ENCODE measurements at regions not wholly inside any gene's neighbourhood (a gene's known extent, or its start where the extent isn't known, plus 50 kb on each side); places are given as distances from the start of the nearest gene placed in this dataset.

DNA sequence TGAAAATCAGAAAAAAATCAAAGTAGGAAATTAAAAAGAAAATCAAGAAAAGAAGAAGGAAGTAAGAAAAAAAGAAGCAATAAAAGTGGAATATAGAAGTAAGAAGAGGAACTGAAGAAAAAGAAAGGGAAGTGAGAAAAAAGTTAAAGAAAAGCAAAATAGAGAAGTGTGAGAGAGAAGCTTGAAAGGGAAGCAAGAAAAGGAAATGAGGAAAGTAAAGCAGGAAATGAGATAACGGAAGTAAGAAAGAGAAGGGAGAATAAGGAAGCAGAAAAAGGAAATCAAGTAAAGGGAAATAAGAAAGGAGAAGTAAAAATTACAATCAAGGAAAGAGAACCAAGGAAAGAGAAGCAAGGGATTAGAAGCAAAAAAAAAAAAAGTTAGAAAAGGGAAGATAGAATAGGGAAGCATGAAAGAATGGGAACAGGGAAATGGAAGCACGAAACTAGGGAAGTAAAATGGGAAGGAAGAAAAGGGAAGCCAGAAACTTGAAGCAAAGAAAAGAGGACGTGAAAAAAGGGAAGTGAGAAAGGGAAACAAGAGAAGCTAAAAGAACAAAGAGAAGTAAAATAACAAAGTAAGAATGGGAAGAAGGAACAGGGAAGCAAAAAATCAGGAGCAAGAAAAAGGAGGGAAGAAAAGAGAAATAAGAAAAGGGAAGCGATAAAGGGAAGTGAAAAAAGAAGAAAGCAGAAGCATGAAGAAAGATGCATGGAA is 243.3 kb upstream of the NCKAP5 start:
- Mint-ChIP-seq H3K36me3 (ENCODE audit: insufficient read depth, unreplicated experiment) (no peaks in the 10 kb centered on the region), H3K4me1 (ENCODE audit: low read depth, unreplicated experiment) (peaks cover 47% of the 10 kb centered on the region), H3K4me3 (ENCODE audit: low read depth, unreplicated experiment) (no peak overlapping the region), H3K27ac (ENCODE audit: unreplicated experiment) (peak overlapping the region; percentile 10), H3K27me3 (ENCODE audit: unreplicated experiment) (no peaks in the 10 kb centered on the region), H3K9me3 (ENCODE audit: low read depth, unreplicated experiment) (peaks cover 20% of the 10 kb centered on the region)
- BruUV-seq (replicated peaks): no TSS peak
- no peak for DNase-seq
- TF ChIP-seq, protein P1, sequence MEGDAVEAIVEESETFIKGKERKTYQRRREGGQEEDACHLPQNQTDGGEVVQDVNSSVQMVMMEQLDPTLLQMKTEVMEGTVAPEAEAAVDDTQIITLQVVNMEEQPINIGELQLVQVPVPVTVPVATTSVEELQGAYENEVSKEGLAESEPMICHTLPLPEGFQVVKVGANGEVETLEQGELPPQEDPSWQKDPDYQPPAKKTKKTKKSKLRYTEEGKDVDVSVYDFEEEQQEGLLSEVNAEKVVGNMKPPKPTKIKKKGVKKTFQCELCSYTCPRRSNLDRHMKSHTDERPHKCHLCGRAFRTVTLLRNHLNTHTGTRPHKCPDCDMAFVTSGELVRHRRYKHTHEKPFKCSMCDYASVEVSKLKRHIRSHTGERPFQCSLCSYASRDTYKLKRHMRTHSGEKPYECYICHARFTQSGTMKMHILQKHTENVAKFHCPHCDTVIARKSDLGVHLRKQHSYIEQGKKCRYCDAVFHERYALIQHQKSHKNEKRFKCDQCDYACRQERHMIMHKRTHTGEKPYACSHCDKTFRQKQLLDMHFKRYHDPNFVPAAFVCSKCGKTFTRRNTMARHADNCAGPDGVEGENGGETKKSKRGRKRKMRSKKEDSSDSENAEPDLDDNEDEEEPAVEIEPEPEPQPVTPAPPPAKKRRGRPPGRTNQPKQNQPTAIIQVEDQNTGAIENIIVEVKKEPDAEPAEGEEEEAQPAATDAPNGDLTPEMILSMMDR (IDR thresholded peaks at IDR 0.05; ENCODE audit: unreplicated experiment): no peak
- intact Hi-C loops (cut with micrococcal nuclease; ENCODE audit: unreplicated experiment): no loop called here
- CTCF ChIA-PET: no interaction called here

DNA sequence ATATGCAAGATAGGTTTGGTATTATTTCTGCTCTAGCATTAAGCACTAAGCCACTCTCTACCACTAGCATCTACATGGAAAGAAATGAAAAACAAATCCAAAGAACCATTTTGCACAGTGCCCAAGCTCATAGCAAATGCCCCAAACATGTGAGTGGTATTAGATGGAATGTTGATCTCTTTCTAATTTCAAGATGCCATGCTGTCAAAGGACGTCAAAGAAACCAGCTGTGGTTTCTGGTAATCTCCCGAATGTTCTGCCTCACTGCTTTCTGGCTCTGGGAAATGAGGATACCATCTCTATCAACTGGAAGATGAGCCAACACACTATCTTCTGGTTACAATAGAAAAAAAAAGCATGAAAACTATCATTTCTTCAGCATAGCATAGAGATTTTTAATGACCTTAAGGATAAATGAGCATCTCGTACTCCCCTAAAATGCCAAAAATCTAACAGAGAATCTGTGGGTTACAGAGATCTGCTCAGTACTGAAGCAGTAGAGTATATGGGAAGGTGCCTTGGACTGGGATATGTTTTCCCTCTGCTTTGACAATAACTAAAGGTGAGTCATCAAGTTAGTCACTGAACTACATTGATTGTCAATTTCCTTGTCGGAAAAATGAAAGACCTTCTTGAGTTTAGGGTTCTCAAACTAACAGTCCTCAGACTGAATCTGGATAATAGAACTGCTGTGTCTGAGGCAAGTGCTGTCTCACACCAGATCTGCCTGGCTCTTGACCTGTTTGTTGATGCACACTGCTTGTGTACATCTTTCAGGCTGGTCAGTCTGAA is 244.8 kb upstream of the NCKAP5 start:
- no peak for DNase-seq
- TF ChIP-seq, protein P1 (IDR thresholded peaks at IDR 0.05; ENCODE audit: unreplicated experiment): no peak

DNA sequence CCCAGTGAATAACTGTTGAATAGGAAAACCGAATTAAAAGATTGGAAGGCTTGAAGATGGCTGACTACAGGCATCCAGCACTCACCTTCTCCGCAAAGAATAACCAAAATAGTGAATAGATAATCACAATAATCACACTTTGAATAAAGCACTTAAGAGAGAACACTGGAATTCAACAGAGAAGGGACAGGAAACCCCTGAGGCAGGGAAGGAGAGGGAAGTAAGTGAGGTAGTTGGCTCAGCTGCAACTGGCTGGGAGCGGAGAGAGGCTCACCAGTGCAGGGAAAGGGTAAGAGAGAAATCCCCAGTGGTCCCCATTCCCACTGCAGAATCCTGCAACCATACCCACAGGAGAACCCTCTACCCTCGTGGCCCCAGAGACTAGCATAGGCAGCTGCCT is 246.6 kb upstream of the NCKAP5 start:
- no peak overlapping the region for H3K4me3 Mint-ChIP-seq (ENCODE audit: low read depth, unreplicated experiment)
- BruUV-seq (replicated peaks): no TSS peak

More for the DNA sequence above, 244.8 kb upstream of the NCKAP5 start:
- Mint-ChIP-seq H3K27ac (ENCODE audit: unreplicated experiment) (peak overlapping the region; percentile 72), H3K27me3 (ENCODE audit: unreplicated experiment) (no peaks in the 10 kb centered on the region), H3K4me1 (ENCODE audit: low read depth, unreplicated experiment) (peaks cover 62% of the 10 kb centered on the region), H3K36me3 (ENCODE audit: insufficient read depth, unreplicated experiment) (peaks cover 3% of the 10 kb centered on the region), H3K9me3 (ENCODE audit: low read depth, unreplicated experiment) (peaks cover 20% of the 10 kb centered on the region), H3K4me3 (ENCODE audit: low read depth, unreplicated experiment) (no peak overlapping the region)
- no TSS peak for BruUV-seq (replicated peaks)
- CTCF ChIA-PET: no interaction called here
- intact Hi-C loops (cut with micrococcal nuclease; ENCODE audit: unreplicated experiment): no loop called here

DNA sequence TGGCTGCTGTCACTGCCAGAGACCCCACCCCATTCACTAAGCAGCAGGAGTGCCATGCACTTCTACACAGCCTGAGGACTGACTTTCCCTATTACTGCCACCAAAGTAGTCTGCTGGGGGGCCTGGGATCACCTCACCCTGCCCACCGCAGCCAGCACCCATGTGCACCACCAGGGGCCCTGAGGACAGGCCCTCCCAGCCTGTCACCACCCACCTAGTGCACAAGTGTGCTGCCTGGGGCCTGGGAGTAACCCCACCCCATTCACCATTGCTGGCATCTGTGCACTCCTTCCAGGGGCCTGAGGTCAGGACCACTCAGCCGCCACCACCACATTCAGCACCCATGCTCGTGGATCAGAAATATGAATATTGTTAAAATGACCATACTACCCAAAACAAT is 247.8 kb upstream of the NCKAP5 start:
- intact Hi-C loops (cut with micrococcal nuclease; ENCODE audit: unreplicated experiment): no loop called here
- TF ChIP-seq, protein P1 (IDR thresholded peaks at IDR 0.05; ENCODE audit: unreplicated experiment): no peak
- H3K27ac Mint-ChIP-seq (ENCODE audit: unreplicated experiment): no peak overlapping the region
- no peaks in the 10 kb centered on the region for H3K27me3 Mint-ChIP-seq (ENCODE audit: unreplicated experiment)
- peaks cover 10% of the 10 kb centered on the region for H3K9me3 Mint-ChIP-seq (ENCODE audit: low read depth, unreplicated experiment)
- DNase-seq: no peak
- H3K36me3 Mint-ChIP-seq (ENCODE audit: insufficient read depth, unreplicated experiment): peaks cover 18% of the 10 kb centered on the region
- H3K4me3 Mint-ChIP-seq (ENCODE audit: low read depth, unreplicated experiment): no peak overlapping the region
- CTCF ChIA-PET: no interaction called here
- peaks cover 79% of the 10 kb centered on the region for H3K4me1 Mint-ChIP-seq (ENCODE audit: low read depth, unreplicated experiment)
- BruUV-seq (replicated peaks): no TSS peak

More for the DNA sequence above, 246.6 kb upstream of the NCKAP5 start:
- no peak for DNase-seq
- peaks cover 17% of the 10 kb centered on the region for H3K9me3 Mint-ChIP-seq (ENCODE audit: low read depth, unreplicated experiment)
- H3K27ac Mint-ChIP-seq (ENCODE audit: unreplicated experiment): peak overlapping the region; percentile 17
- CTCF ChIA-PET: no interaction called here
- TF ChIP-seq, protein P1 (IDR thresholded peaks at IDR 0.05; ENCODE audit: unreplicated experiment): no peak
- no peaks in the 10 kb centered on the region for H3K27me3 Mint-ChIP-seq (ENCODE audit: unreplicated experiment)
- peaks cover 81% of the 10 kb centered on the region for H3K4me1 Mint-ChIP-seq (ENCODE audit: low read depth, unreplicated experiment)
- H3K36me3 Mint-ChIP-seq (ENCODE audit: insufficient read depth, unreplicated experiment): peaks cover 16% of the 10 kb centered on the region
- intact Hi-C loops (cut with micrococcal nuclease; ENCODE audit: unreplicated experiment): no loop called here

Measured in Calu3 (cell line).